ENCODE measurements at regions not wholly inside any gene's neighbourhood (a gene's known extent, or its start where the extent isn't known, plus 50 kb on each side); places are given as distances from the start of the nearest gene placed in this dataset.

- CTCF ChIA-PET = interaction anchor here (1.2 to 1.7 kb wide), 3 partner anchors 9 to 25 kb away, joined by 3 to 5 read pairs (median 5); no protein-coding TSS in a partner anchor
- no peak for DNase-seq (ENCODE audit: extremely low spot score)
- no peak for TF ChIP-seq CTCF (IDR thresholded peaks at IDR 0.05; ENCODE audit: control extremely low read depth, extremely low read depth, low read depth, missing control alignments)
- POLR2A ChIA-PET = no interaction called here
These were observed 60.3 kb upstream of the RFX3 start for GRCh38 chr9:3586066-3586465.

GRCh38 chr9:3585606-3586005, 59.8 kb upstream of the RFX3 start:
- CTCF ChIA-PET = interaction anchor here (1.2 to 1.7 kb wide), 2 partner anchors 9 to 22 kb away, joined by 3 to 5 read pairs; no protein-coding TSS in a partner anchor
- DNase-seq (ENCODE audit: extremely low spot score) = no peak
- TF ChIP-seq CTCF (IDR thresholded peaks at IDR 0.05; ENCODE audit: control extremely low read depth, extremely low read depth, low read depth, missing control alignments) = no peak
- POLR2A ChIA-PET = no interaction called here

GRCh38 chr9:3578786-3579185, 53.0 kb upstream of the RFX3 start:
- no peak for TF ChIP-seq CTCF (IDR thresholded peaks at IDR 0.05; ENCODE audit: control extremely low read depth, extremely low read depth, low read depth, missing control alignments)
- no peak for DNase-seq (ENCODE audit: extremely low spot score)
- ChIA-PET POLR2A (no interaction called here), CTCF (no interaction called here)

GRCh38 chr9:3576328-3576727, 50.5 kb upstream of the RFX3 start:
- DNase-seq (ENCODE audit: extremely low spot score) = no peak
- POLR2A ChIA-PET = no interaction called here
- CTCF ChIA-PET = interaction anchor here (1.1 to 1.5 kb wide), 3 partner anchors 10 to 22 kb away, joined by 3 to 5 read pairs (median 3); no protein-coding TSS in a partner anchor
- TF ChIP-seq CTCF (IDR thresholded peaks at IDR 0.05; ENCODE audit: control extremely low read depth, extremely low read depth, low read depth, missing control alignments) = no peak

- no peak for DNase-seq (ENCODE audit: extremely low spot score)
- ChIA-PET POLR2A (no interaction called here), CTCF (interaction anchor here (1.3 kb wide), 1 partner anchor 22 kb away, joined by 3 read pairs; no protein-coding TSS in a partner anchor)
- no peak for TF ChIP-seq CTCF (IDR thresholded peaks at IDR 0.05; ENCODE audit: control extremely low read depth, extremely low read depth, low read depth, missing control alignments)
These were observed 50.0 kb upstream of the RFX3 start for GRCh38 chr9:3575821-3576220.

Measured in GM10248 (cell line).